ENCODE measurements at regions not wholly inside any gene's neighbourhood (a gene's known extent, or its start where the extent isn't known, plus 50 kb on each side); places are given as distances from the start of the nearest gene placed in this dataset.

GRCh38 chr3:176796371-176796770 lies 400.9 kb downstream of the TBL1XR1 start:
- TF ChIP-seq POLR2A (IDR thresholded peaks at IDR 0.05): no peak
- TF ChIP-seq CTCF (IDR thresholded peaks at IDR 0.05 in 4 of 5, conservative IDR thresholded peaks at IDR 0.05 in 1 of 5): no peak

All from gastrocnemius medialis (tissue), 4 donors.